Activated naive CD4-positive, alpha-beta T cell (primary cell): ENCODE measurements at regions not wholly inside any gene's neighbourhood (a gene's known extent, or its start where the extent isn't known, plus 50 kb on each side); places are given as distances from the start of the nearest gene placed in this dataset.

Experiments used
- DNase-seq, 4 experiments: peaks; one replicate each; lab custom pipeline; 2025; lab: John Stamatoyannopoulos, UW

GRCh38 chr14:94682736-94683135 lies 70.5 kb downstream of the SERPINA3 start:
- DNase-seq, result no peak

- no peak for DNase-seq
Measured at GRCh38 chr14:94682061-94682516, 69.9 kb downstream of the SERPINA3 start.

GRCh38 chr14:94681300-94682060 lies 69.3 kb downstream of the SERPINA3 start:
- no peak for DNase-seq

- no peak for DNase-seq
Measured at GRCh38 chr14:94680862-94681288, 68.7 kb downstream of the SERPINA3 start.

GRCh38 chr14:94679937-94680861 lies 68.0 kb downstream of the SERPINA3 start:
- DNase-seq, result no peak

- no peak for DNase-seq
Measured at GRCh38 chr14:94679106-94679810, 67.1 kb downstream of the SERPINA3 start.

GRCh38 chr14:94677747-94678146 lies 65.6 kb downstream of the SERPINA3 start:
- DNase-seq, result no peak

- no peak for DNase-seq
Measured at GRCh38 chr14:94677213-94677612, 65.0 kb downstream of the SERPINA3 start.

- no peak for DNase-seq
Measured at GRCh38 chr14:94676495-94677185, 64.4 kb downstream of the SERPINA3 start.

GRCh38 chr14:94675036-94675435 lies 62.8 kb downstream of the SERPINA3 start:
- DNase-seq, result no peak

GRCh38 chr14:94673781-94674231 lies 61.6 kb downstream of the SERPINA3 start:
- no peak for DNase-seq
